ENCODE measurements at regions not wholly inside any gene's neighbourhood (a gene's known extent, or its start where the extent isn't known, plus 50 kb on each side); places are given as distances from the start of the nearest gene placed in this dataset.
"Not testable (repeated sequence)": the region's sequence is repeated elsewhere in the genome, so short reads cannot be mapped to it uniquely, and the experiment has no call there.

DNA sequence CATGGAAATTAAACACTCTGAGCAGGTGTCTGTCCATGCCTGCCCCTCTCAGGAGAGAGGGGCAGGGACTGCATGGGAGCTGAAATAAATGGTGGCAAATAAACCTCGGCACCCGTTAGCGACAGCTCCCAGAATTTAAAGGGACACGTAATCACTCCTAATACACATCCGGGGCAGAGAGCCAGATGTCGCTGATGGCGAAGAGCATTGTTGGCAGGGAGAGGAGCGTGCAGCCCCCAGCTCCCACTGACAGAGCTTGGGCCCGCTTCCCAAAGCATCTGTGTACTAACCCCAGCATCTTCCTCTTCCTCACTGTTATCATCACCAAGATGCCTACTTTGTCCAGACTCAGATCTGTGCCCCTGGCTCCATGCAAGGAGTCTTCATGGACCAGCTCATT is 85.8 kb downstream of the IRX5 start:
- DNase-seq, result no peak

DNA sequence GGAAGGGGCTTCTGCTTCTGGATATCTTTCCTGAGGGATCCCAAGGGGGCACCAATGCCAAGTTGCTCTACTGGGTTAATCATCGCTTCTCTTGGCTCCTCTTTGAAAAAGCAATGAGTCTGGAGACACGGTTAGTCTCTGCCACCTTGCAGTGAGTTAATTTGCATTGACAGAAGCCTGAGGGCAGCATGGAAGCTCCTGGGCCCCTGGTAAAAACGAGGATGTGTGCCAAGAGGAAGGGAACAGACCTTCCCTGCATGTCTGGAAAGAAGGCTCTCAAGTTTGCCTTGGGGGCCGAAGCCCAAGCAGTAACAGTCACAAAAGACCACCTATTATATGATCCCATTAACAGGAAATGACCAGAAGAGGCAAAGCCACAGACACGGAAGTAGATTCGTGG is 86.7 kb downstream of the IRX5 start:
- DNase-seq, result no peak

DNA sequence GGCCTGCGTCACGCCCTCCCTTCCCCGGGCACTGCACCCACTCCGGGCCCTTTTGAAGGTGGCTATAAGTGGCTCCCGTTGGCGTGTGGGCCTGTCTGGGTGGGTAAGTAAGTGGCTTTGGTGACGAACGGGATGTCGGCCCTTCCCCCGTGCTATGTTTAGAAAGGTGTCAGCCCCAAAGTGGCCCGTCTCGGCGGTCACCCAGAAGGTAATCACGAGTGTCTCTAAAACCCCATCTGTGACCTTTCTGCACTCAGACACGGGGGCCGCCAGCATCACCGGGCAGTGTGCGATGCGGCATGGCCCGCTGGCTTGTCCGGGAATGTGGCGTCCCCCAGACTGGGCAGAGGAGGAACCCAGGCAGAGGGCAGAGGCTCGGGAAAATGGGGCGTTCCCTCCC is 88.2 kb downstream of the IRX5 start:
- no peak for DNase-seq

DNA sequence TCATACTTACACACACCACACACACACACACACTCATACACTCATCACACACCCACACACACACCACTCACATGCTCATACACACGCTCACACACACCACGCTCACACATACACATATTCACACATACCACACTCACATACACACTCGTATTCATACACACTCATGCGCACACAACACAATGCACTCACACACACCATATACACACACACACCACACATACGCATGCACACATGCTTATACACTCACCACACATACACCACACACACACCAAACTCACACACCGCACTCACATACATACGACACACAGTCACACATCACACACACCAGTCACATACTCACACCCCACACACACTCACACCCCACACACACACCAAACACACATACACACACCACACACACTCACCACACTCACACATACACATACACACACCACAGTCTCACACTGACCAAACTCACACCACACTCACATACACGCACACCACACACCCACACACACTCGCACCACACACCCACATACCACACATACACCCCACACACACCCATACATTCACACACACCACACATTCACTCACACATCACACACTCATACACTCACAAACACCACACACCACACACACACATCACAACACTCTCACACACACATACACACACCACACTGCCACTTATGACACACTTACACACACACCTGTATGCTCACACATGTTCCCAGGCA is 88.9 kb downstream of the IRX5 start:
- no peak for DNase-seq

DNA sequence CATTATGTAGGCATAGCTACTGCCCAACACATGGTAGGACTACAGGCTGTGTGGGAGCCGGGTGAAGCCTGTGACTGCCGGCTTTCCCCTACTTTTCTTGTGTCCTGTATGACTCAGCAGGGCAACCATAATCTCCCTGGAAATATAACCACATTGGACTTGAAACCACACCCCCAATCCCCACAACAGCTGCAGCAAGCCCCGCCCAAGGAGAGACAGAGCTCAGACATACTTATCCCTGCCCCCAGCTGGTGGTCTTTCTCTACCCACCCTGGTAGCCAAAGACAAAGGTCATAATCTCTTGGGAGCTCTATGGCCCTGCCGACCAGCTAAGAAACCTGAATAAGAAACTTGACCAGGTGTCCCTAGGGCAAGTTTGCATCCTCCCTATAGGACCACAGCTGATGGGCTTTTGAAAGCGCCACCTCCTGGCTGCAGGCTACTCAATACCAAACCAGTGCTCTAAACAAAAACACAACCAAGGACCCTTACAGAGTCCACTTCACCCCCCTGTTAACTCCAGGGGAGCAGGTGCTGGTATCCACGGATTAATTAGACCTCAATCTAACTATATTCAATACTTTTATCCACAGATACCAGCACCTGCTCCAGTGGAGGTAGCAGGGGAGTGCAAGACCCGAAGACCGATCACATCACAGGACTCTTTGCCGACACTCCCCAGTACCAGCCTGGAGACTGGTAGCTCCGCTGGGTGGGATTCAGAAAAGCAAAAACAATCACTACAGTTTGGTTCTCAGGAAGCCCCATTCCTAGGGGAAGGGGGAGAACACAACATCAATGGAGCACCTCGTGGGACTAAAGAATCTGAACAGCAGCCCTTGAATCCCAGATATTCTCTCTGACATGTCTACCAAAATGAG is 91.2 kb downstream of the IRX5 start:
- DNase-seq, result no peak

DNA sequence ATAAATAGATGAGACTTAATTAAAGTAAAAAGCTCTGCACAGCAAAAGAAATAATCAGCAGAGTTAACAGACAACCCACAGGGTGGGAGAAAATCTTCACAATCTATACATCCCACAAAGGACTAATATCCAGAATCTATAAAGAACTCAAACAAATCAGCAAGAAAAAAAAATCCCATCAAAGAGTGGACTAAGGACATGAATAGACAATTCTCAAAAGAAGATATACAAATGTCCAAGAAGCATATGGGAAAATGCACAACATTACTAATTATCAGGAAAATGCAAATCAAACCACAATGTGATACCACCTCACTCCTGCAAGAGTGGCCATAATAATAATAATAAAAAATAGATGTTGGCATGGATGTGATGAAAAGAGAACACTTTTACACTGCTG is 96.6 kb downstream of the IRX5 start:
- not testable (repeated sequence) for DNase-seq

DNA sequence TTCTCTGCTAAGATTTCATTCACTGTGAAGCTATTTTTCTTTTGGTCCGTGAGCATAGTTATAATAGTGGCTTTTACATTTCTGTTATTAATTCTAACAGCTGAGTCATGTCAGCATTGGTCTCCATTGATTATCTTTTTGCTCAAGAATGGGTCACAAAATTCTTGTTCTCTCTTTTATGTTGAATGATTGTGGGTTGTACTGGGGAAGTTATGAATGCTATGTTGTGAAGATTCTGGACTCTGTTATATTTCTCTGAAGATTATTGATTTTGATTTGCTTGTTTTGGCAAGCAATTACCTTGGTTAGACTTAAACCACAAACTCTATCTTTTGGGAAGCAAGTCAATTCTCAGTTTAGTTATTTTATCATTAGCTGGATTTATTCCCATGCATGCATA is 98.8 kb downstream of the IRX5 start:
- no peak for DNase-seq

DNA sequence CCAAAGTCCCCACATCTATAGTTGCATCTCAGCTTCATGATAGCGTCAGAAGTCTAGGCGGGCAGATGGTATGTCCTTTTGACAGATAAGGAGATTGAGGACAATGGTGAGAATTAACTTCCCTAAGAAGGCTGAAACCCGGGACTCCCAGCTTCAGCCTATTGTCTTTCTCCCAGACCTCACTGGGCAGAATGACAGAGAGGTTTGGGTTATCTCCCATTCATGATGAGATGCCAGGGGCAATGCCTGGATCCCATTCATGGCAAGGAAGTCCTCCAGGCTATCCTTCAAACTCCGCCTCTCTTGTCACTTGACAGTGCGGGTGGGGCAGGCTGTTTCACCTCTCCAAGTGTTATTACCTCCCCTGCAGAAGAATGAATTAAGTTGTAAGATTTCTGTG is 100.3 kb downstream of the IRX5 start:
- no peak for DNase-seq

DNA sequence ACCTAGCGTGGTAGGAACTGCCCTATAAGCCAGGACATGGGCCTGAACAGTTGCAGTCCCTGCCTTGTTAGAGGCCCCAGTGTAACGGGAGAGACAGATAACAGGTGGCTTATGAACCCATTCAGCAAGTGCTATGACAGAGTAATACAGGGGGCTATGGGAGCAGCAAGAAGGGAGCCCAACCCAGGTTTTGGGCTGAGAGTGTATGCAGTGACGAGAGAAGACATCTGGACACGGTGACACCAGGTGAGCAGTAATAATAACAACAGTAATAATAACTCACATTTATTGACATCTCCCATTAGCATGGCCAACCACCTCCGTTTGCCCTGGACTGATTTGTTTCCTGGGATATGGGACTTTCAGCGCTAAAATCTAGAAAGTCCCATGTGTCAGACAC is 100.8 kb downstream of the IRX5 start:
- no peak for DNase-seq

DNA sequence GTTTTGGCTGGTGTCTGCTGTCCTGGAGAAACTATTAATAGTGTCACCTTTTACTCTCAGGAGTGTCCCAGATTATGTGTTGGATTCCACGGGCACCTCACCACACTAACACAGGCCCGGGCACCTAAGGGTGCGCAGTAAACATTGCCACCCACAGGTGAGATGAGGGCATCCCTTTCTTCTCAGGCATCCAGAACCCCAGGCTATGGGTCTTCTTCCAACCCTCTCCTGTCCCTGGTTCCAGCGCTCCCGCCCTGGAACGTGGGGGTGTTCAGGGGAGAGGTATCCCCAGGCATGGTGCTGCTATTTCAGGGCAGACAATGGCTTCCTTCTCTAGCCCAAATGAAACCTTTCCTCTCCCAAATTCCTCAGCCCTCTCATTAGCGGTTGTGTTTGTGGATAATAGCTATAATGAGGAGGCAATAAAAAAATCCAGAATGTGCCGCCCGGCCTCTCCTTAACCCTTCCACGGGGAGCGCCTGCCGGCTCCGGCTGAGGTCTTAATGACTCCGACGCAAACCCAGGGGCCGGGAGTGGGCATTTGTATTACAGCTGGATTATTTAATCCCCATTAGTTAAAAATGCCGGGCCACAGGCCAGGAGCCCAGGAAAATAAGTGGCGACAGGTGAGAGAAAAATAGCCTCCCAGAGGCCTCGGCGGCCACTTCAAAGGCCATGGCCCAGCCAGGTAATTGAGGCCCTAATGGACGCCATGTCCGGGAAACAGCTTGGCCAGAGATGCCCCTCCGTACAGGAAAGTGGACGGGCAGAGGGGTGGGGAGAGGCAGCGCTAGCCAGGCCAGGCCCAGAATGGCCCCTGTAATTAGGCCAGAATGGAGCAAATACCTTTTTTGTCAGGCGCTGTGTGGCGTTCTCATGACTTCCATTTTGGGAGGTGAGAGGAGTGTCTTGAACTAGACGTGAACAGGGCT is 102.8 kb downstream of the IRX5 start:
- DNase-seq, result no peak

DNA sequence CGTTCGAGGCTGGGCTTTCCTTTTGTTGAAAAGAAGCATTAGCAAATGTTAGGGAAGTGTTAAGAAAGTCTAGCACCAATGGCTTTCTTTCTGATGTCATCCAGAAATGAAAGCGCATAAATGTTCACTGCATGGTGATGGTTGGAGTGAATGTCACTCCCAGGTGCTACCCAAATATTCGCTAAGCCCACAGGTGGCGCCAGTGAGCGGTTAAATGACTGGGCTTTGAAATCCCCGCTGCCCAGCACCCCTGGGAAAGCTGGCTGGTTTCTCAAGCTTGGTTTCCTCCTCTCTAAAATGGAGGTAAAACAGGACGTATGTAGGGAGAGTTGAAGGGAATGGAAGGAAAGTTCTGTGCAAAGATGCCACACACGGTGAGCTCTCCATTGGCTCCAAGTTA is 104.4 kb downstream of the IRX5 start:
- peak; percentile 14 for DNase-seq

DNA sequence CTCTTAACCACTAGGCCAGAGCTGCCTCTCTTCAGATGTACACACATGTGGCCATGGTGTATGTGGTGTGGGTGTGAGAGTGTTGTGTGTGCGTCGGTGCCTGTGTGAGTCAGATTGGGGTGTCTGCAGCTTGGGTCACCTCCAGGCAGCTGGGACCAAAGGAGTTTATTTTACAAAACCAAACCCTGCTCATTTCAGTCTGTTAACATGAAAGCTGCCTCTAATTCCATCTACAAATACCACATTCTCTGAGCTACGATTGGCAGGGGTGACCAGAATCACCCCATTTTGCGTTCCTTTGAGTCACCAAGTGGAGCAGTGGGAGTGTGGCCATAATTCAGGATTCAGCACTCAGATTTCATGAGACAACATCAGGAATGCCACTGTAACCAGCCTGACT is 105.3 kb downstream of the IRX5 start:
- no peak for DNase-seq

DNA sequence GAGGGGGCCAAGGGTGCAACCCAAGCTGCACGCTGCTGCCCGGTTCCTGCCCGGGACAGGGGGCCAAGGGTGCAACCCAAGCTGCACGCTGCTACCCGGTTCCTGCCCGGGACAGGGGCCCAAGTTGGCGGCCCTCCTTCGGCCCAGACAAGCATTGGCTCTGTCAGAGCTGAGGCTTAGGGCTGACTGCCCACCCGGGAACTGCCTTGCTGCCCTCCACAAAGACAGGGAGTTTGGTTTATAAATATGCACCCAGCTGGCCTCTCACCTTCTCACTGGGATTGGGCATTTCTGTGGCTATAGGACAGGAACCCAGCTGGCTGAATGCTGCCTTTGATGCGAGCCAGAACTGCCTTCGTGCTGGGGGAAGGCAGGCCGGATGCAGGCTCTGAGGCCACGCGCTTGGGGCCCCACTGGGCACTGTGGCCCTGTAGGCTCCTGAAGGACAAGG is 105.7 kb downstream of the IRX5 start:
- DNase-seq, result no peak

DNA sequence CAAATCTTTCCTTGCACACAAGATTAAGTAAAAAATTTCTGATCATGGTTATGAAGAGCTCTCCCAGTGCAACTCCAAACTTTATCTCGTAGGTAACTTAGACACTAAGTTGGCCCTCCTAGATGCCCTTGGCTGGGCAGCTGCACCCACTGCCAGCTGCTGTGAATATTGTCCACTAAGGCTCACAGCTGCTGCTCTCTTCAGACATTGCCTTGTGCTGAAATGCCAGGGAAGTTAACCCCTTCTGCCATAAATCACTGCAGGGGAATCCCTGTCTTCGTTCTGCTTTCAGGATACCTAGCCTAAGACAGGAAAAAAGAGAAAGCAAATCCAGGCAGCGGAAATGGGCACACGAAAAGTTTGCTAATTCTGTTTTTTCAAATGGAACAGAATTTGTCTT is 106.4 kb downstream of the IRX5 start:
- DNase-seq, result no peak

DNA sequence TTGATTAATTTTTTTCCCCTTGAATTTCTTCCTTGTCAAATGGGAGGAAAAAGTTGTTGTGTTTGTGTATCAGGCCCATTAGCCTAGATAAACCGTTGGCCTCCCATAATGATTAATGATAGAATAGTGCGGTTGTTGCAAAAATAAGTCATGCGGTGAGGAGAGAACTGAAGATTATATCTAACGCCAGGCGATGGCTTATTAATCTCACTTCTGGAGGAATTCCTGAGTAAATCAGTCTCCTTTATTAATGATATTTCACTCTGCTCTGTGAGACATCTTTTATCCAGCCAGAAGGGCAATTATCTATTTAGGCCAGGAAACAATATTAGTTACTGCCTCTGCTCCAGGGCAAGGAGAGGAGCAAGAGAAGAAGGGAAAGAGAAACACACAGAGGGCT is 107.3 kb downstream of the IRX5 start:
- no peak for DNase-seq

DNA sequence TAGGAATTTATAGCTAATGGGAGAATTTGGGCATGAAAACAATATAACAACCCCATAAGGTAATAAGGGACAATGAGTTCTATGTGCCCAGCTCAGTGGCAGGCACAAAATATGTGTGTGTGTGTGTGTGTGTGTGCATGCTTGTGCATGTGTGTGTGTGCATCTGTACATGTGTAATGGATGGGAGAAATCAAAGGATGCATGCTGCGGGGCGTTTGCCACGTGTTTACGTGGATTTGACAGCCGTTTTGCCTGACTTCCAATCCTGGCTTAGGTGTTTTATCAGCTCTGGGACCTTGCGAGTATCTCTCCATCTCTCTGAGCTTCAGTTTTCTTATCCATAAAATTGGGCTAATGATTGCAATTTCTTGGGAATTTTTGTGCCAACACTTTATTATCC is 108.4 kb downstream of the IRX5 start:
- no peak for DNase-seq

DNA sequence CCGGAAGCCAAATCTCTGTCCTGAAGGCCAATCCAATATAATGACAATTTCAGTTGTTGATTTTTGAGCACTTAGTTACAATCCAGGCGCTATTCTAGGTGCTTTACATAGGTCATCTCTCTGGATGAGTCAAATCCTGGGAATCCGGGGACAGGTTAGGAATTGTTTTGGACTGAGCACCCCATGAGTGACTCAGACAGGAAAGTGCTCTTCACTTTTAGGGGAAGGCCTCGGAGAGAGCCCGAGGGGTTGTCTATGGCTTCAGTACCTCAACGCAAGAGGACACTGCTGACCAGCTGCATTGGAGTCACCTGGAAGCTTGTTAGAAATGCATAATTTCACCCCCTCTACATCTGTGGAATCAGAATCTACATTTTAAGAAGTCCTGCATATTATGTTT is 108.8 kb downstream of the IRX5 start:
- no peak for DNase-seq

DNA sequence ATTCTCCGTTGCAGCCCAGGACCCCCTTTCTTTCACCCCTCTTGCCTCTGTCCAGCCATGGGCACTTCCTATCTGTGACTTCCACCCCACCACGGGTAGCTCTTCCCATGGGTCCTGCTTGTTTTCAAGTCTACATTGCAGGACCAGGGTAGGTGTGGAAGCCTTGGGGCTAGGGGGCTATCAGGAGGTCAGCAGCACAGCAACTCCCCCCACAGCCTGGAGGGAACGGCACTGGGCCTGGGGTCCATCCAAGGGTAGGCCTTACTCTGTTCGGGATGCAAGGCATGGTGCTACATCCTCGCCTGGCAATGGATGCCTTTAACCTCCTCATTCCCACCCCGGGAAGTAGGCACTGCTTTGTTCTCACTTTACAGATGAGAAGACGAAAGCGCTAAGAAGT is 109.3 kb downstream of the IRX5 start:
- DNase-seq, result no peak

DNA sequence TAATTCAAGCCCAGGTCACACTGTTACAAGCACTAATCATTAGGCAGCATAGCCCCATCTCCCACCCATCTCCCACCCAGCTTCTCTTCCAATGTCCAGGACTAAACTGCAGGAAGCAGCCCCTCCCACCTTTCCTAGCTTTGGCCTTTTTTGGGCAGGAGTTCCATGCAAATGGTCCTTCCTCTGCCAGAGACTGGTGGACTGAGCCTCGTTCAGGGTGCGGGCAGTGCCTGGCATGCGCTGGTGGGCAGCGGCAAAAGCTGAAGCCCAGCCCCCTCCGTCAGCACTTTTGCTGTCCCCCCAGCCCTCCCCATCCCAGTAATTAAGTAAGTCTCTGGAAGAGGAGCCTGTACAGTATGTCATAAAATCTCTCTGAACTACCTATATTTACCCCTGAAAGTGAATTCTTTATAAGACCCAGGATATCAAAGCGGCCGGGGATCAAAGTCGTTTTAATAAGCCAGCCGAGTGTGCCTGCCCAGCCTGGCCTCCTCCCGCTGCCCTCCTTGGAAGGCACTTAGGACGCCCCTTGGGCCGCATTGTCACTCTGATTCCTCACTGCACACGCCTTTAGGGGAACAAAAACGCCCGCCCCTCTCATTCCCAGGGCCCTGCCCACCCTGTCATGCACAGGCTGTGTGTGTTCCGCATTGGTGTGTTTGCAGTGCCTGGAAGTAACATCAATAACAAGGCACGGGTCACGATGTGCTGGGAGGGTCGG is 109.9 kb downstream of the IRX5 start:
- no peak for DNase-seq

DNA sequence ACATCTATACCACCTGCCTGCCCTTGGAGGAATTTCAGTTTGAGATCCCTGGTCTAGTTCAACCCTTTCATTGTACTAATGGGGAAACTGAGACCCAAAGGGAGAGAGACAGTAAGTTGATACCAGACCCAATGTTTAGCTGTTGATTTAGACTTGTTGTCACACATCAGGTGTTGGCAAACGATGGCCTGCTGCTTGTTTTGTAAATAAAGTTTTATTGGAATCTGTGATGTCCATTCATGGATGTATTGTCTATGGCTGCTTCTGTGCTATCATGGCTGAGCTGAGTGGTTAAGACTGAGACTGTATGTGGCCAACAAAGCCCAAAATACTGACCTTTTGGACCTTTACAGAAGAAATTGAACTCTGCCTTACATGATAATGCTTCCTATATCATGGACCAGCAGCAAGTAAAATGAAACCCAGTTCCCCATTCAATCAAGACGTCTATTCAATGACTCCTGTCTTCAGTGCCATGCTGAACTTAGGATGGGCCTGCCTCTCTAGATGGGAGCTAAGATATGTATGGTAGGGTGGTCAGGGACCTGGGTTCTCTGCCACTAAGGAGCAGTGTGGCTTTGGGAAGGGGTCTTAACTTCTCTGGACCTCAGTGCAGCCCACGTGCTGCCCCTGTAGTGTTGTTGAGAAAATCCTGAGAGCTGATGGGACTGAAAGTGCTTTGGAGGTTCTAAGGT is 111.0 kb downstream of the IRX5 start:
- DNase-seq, result no peak

DNA sequence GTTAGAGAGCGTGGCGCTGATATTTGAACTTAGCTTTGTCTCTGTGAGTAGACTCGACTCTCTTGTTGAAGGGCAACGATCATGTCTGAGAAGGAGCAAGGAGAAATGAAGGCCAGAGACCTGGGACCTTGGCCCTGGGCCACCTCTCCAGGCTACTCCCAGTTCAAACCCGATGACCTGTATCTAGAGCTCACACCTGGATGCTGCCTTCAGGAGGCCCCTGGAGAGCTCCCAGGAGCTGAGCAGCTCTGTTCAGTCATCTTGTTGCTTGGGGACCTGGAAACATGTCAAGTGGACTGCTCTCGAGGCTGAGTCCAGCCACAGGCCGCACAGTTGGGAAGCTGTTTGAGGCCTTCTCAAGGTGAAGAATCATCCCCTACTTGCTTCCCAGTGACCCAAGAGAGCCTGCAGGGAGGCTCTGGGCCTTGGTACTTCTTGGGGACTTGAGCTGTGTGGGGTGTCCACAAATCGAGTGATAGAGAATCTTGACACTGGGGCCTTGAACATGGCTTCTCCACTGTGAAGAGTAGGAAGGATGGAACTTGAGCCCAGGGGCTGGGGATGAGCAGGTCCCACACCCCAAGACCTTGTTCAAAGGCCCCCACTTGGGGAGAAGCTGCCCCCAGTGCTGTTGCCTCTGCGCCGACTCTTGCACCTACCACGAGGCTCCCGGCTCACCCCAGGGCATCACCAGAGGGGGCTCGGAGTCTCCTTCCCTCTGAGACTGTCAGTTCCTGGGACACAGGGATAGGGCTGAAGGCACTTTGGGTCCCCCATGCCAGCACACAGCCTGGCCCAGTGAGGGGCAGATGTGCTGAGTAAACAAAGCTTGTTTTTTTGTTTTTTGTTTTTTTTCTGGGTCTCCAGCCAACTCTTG is 112.1 kb downstream of the IRX5 start:
- DNase-seq, result no peak
